ENCODE measurements at regions not wholly inside any gene's neighbourhood (a gene's known extent, or its start where the extent isn't known, plus 50 kb on each side); places are given as distances from the start of the nearest gene placed in this dataset.

DNA sequence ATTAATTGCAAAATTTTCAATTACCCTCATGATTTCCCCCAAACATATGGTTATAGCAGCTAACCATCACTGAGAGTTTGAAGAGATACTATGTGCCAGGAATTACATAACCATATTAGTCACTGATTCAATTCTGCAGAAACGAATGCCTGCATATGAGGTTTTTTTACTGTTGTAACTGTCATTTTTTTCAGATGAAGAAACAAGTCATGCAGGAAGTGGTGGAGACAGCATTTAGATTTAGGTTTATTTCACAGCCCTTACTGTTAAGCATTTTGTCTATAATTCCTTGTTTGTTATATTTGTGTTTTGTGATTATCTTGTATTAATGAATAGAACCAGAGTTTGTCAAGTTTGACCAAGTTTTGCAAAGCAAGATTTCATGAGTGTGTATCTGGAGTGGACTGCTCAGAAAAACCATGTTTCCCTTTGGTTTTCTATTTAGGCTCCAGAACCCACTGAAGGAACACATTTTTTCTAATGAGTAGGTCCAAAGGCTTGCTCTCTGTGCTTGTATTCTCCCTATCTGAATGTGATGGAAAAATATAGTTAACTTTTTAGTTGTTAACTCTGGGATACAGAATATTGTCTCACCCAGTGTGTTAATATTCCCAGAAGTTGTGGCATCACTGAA lies 308.5 kb upstream of the ADAMTS5 start:
- TF ChIP-seq, protein P1, sequence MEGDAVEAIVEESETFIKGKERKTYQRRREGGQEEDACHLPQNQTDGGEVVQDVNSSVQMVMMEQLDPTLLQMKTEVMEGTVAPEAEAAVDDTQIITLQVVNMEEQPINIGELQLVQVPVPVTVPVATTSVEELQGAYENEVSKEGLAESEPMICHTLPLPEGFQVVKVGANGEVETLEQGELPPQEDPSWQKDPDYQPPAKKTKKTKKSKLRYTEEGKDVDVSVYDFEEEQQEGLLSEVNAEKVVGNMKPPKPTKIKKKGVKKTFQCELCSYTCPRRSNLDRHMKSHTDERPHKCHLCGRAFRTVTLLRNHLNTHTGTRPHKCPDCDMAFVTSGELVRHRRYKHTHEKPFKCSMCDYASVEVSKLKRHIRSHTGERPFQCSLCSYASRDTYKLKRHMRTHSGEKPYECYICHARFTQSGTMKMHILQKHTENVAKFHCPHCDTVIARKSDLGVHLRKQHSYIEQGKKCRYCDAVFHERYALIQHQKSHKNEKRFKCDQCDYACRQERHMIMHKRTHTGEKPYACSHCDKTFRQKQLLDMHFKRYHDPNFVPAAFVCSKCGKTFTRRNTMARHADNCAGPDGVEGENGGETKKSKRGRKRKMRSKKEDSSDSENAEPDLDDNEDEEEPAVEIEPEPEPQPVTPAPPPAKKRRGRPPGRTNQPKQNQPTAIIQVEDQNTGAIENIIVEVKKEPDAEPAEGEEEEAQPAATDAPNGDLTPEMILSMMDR (IDR thresholded peaks at IDR 0.05) = no peak
- TF ChIP-seq POLR2A (IDR thresholded peaks at IDR 0.05) = no peak
- TF ChIP-seq EP300 (IDR thresholded peaks at IDR 0.05) = no peak
